Spleen (tissue), 7 donors: ENCODE measurements at regions not wholly inside any gene's neighbourhood (a gene's known extent, or its start where the extent isn't known, plus 50 kb on each side); places are given as distances from the start of the nearest gene placed in this dataset.

Experiments
- CTCF ChIP-seq, 11 experiments: fragments of 200-600 bp in 7 of 11; fragments of 450-650 bp in 4 of 11; sonication (generic) in 4 of 11; IDR thresholded peaks in 8 of 11; conservative IDR thresholded peaks in 3 of 11; 1 replicate in 7 of 11; 2 replicates in 4 of 11; pipeline versions ENCODE4 v1.4.0 to v1.8.0; 2016 to 2021; ENCODE audit warnings: antibody characterized with exemption in 11 of 11, inconsistent platforms in 4 of 11, mild to moderate bottlenecking in 1 of 11
- POLR2A ChIP-seq, 3 donors: fragments of 450-650 bp; IDR thresholded peaks; one replicate each; pipeline ENCODE4 v1.5.1; 2017; ENCODE audit warnings: antibody characterized with exemption in 3 of 3, mild to moderate bottlenecking in 1 of 3
- donor health status: DM: no; HTN: no; CAD: no; lungs with moderate emphysema.
- donor health status: DM: no; HTN: no; CAD: no.
- donor health status: DM: no; HTN: no; CAD: no.

- TF ChIP-seq CTCF (IDR thresholded peaks at IDR 0.05 in 8 of 11, conservative IDR thresholded peaks at IDR 0.05 in 3 of 11) (no peak), POLR2A (IDR thresholded peaks at IDR 0.05) (no peak)
These were observed 60.9 kb upstream of the RTN4 start for GRCh38 chr2:55111230-55111569.
